ENCODE measurements at regions not wholly inside any gene's neighbourhood (a gene's known extent, or its start where the extent isn't known, plus 50 kb on each side); places are given as distances from the start of the nearest gene placed in this dataset.
"Not testable (repeated sequence)": the region's sequence is repeated elsewhere in the genome, so short reads cannot be mapped to it uniquely, and the experiment has no call there.

GRCh38 chr2:113357071-113357470, 78.3 kb upstream of the PAX8 start:
- Histone ChIP-seq H3K4me3 (no peak overlapping the region), H3K9me3 (no peaks in the 10 kb centered on the region), H3K27me3 (ENCODE audit: low read depth) (no peaks in the 10 kb centered on the region), H3K4me1 (no peaks in the 10 kb centered on the region), H3K36me3 (replicated peaks) (no peaks in the 10 kb centered on the region)
- no peak for DNase-seq (ENCODE audit: low spot score in 2 of 2)
- in situ Hi-C loops (cut with MboI; ENCODE audit: low sequenced_read_pairs) = no loop called here

DNA sequence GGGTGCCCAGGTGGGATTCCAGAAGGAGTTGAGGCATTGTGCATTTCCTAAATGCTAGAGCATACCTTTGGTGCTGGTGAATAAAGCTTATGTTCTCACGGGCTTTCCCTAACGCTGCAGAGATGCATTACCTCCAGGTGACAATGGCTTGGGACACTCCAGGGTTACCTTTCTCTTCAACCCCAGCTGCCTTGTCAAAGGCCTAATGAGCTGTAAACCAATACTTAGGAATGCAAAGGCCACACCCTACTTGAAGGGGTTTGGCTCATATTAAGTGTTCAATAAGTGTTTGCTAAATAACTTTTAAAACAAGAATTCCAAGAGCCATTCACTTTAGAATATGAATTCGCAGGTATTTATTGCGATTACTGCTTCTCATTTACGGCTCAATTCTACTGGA, 77.6 kb upstream of the PAX8 start:
- H3K4me1 ChIP-seq; H3K4me3 ChIP-seq; in situ Hi-C loops (cut with MboI; ENCODE audit: low sequenced_read_pairs); H3K36me3 ChIP-seq (replicated peaks); H3K27me3 ChIP-seq (ENCODE audit: low read depth); DNase-seq (ENCODE audit: low spot score in 2 of 2); H3K9me3 ChIP-seq: not testable (repeated sequence)

DNA sequence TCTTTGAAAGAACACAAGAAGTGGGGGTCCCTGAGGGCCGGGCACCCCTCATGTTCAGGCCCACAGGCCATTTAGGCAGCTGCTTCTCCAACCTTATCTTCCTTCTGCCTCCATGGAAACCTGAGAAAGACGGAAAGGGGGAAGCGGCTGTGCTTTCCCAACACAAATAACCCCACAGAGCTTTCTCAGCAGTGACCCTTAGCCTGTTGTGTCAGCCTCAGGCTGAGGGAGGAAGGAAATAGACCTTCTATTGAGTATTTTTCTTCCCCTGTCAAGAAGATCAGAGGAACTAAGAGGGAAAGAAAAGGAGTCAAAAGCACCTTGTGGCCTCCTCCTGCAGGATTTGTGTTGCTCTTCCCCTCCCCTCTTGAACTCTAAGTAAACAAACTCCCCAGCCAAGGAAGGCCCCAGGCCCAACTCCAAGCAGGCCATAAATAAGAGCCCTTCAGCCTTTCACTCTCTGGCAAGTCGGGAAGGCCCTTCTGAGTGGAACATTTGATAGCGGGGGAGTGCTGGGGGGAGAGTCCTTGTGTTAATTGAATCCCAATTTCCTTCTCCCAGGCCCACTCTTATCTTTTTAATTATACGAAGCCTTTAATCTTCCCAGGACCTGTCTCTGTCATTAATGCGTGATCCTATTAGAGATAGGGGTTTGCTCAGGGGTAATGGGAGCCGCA, 76.8 kb upstream of the PAX8 start:
- H3K27me3 ChIP-seq (ENCODE audit: low read depth); H3K9me3 ChIP-seq; H3K36me3 ChIP-seq (replicated peaks); in situ Hi-C loops (cut with MboI; ENCODE audit: low sequenced_read_pairs); H3K4me1 ChIP-seq; DNase-seq (ENCODE audit: low spot score in 2 of 2); H3K4me3 ChIP-seq: not testable (repeated sequence)

DNA sequence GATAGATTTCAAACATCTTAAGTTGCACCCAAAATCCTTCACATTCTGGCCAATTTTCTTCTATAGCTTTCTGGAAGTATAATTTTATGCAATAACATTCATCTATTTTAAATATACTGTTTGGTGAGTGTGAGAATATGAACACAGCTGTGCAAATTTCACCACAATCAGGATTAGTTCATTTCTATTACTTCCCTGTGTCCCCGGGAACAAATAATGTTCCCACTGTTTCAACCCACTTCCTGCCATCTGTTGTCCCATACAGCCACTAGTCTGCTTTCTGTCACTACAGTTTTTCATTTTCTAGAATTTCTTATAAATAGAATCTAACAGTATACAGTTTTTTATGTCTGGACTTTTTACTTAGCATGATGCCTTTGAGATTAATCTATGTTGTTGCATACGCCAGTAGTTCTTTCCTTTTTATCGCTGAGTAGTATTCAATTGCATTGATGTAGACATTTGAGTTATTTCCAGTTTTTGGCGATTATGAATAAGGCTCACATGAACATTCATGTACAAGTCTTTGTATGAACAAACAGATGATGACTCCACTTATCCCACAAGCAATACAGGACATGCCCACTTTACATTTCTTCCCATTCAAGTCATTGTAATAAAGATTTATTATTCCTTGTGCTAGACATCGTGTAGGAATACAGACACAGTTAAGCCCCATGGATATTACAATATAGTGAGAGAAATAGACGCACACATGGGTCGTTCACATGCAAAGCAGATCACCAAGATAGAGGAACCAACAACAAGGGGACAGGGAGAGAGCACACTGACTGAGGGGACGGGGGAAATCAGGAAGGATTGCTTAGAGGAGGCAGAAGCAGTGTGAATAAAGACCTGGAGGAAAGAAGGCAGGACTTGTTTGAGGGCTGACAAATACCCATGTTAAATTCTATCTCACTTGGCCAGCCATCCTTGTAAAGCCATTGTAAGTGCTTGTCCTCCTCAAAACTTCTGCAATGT, 72.9 kb upstream of the PAX8 start:
- in situ Hi-C loops (cut with MboI; ENCODE audit: low sequenced_read_pairs) = no loop called here
- Histone ChIP-seq H3K27me3 (ENCODE audit: low read depth) (no peaks in the 10 kb centered on the region), H3K4me3 (no peak overlapping the region), H3K36me3 (replicated peaks) (no peaks in the 10 kb centered on the region), H3K9me3 (no peaks in the 10 kb centered on the region), H3K4me1 (no peaks in the 10 kb centered on the region)
- DNase-seq (ENCODE audit: low spot score in 2 of 2) = no peak

DNA sequence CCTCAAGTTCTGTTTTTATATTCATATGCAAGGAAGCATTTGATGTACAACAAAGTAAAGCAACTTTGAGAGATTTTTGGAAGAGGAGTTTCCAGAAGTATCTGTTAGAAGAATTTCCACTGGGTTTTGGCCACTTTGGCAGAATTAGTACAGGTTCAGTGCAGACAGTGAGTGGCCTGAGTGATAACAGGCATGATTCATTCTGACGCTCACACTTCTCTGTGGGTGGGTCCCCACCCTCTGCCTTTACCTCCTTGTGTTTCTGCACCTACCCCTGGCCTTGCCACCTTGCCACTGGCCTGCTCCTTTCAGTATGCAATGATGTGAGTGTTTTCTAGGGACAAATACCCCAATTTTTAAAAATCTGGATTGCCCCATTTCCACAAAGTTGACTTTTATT, 65.1 kb upstream of the PAX8 start:
- DNase-seq (ENCODE audit: low spot score in 2 of 2); H3K9me3 ChIP-seq; H3K36me3 ChIP-seq (replicated peaks); H3K4me1 ChIP-seq; H3K4me3 ChIP-seq; in situ Hi-C loops (cut with MboI; ENCODE audit: low sequenced_read_pairs); H3K27me3 ChIP-seq (ENCODE audit: low read depth): not testable (repeated sequence)

- H3K4me1 ChIP-seq = no peaks in the 10 kb centered on the region
- peaks cover 15% of the 10 kb centered on the region for H3K27me3 ChIP-seq (ENCODE audit: low read depth)
- DNase-seq (ENCODE audit: low spot score in 2 of 2) = no peak
- in situ Hi-C loops (cut with MboI; ENCODE audit: low sequenced_read_pairs) = no loop called here
- no peaks in the 10 kb centered on the region for H3K36me3 ChIP-seq (replicated peaks)
- H3K4me3 ChIP-seq = no peak overlapping the region
- no peaks in the 10 kb centered on the region for H3K9me3 ChIP-seq
Observed at GRCh38 chr2:113342650-113343049, 63.9 kb upstream of the PAX8 start.

- DNase-seq (ENCODE audit: low spot score in 2 of 2); in situ Hi-C loops (cut with MboI; ENCODE audit: low sequenced_read_pairs); H3K4me3 ChIP-seq; H3K9me3 ChIP-seq; H3K4me1 ChIP-seq; H3K36me3 ChIP-seq (replicated peaks): not testable (repeated sequence)
- H3K27me3 ChIP-seq (ENCODE audit: low read depth) = peaks cover 20% of the 10 kb centered on the region
Observed at GRCh38 chr2:113341870-113342253, 63.1 kb upstream of the PAX8 start.

- in situ Hi-C loops (cut with MboI; ENCODE audit: low sequenced_read_pairs) = no loop called here
- Histone ChIP-seq H3K27me3 (ENCODE audit: low read depth) (peaks cover 20% of the 10 kb centered on the region), H3K4me1 (no peaks in the 10 kb centered on the region), H3K4me3 (no peak overlapping the region), H3K9me3 (no peaks in the 10 kb centered on the region), H3K36me3 (replicated peaks) (no peaks in the 10 kb centered on the region)
- no peak for DNase-seq (ENCODE audit: low spot score in 2 of 2)
Observed at GRCh38 chr2:113341191-113341869, 62.6 kb upstream of the PAX8 start.

DNA sequence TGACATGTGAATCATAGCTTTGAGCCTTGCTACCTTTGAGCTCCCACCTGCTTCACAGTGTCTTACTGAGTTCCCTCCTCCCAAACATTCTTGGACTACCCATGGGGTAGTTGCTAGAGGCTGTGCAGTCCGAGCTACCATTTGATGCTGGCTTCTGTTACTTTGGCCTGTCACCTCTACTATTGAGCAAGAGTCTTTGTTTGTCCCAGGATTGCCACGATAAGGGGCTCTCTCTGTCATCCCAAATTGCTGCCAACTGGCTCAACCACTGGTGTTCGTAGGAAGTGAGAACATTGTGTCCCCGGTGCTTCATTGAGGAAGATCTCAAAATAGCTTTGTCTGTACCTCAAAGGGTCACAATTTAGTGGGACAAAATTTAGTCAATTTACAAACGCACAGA, 59.1 kb upstream of the PAX8 start:
- in situ Hi-C loops (cut with MboI; ENCODE audit: low sequenced_read_pairs) = no loop called here
- H3K4me3 ChIP-seq = no peak overlapping the region
- H3K27me3 ChIP-seq (ENCODE audit: low read depth) = peaks cover 22% of the 10 kb centered on the region
- H3K4me1 ChIP-seq = no peaks in the 10 kb centered on the region
- no peaks in the 10 kb centered on the region for H3K36me3 ChIP-seq (replicated peaks)
- no peaks in the 10 kb centered on the region for H3K9me3 ChIP-seq
- DNase-seq (ENCODE audit: low spot score in 2 of 2) = no peak

DNA sequence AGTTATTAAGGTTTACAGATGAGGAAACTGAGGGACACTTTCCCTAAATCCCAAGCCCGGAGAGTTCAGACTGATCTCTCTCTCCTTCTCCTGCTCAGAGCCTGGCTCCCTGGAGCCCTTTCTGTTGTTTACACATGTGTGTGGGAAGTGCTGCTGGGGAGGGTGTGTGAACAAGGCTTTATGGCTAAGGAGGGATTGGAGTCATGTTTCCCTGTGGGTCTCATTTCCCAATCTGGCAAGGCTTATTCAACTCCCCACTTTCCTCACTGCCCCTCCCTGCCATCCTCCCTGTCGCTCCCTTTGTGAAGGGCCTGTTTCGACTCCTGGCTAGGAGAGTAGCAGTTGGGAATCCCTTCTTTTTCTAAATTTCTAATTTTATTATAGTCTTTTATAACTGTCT, 57.3 kb upstream of the PAX8 start:
- DNase-seq (ENCODE audit: low spot score in 2 of 2); H3K4me3 ChIP-seq; in situ Hi-C loops (cut with MboI; ENCODE audit: low sequenced_read_pairs); H3K4me1 ChIP-seq; H3K36me3 ChIP-seq (replicated peaks); H3K9me3 ChIP-seq: not testable (repeated sequence)
- H3K27me3 ChIP-seq (ENCODE audit: low read depth) = peaks cover 22% of the 10 kb centered on the region

GRCh38 chr2:113334147-113334546, 55.4 kb upstream of the PAX8 start:
- H3K27me3 ChIP-seq (ENCODE audit: low read depth) = peaks cover 16% of the 10 kb centered on the region
- H3K4me1 ChIP-seq = no peaks in the 10 kb centered on the region
- H3K9me3 ChIP-seq = no peaks in the 10 kb centered on the region
- in situ Hi-C loops (cut with MboI; ENCODE audit: low sequenced_read_pairs) = no loop called here
- no peak overlapping the region for H3K4me3 ChIP-seq
- no peak for DNase-seq (ENCODE audit: low spot score in 2 of 2)
- H3K36me3 ChIP-seq (replicated peaks) = no peaks in the 10 kb centered on the region

- H3K4me3 ChIP-seq; in situ Hi-C loops (cut with MboI; ENCODE audit: low sequenced_read_pairs); H3K4me1 ChIP-seq; H3K9me3 ChIP-seq; DNase-seq (ENCODE audit: low spot score in 2 of 2); H3K36me3 ChIP-seq (replicated peaks): not testable (repeated sequence)
- H3K27me3 ChIP-seq (ENCODE audit: low read depth) = peaks cover 14% of the 10 kb centered on the region
Observed at GRCh38 chr2:113333735-113334134, 55.0 kb upstream of the PAX8 start.

DNA sequence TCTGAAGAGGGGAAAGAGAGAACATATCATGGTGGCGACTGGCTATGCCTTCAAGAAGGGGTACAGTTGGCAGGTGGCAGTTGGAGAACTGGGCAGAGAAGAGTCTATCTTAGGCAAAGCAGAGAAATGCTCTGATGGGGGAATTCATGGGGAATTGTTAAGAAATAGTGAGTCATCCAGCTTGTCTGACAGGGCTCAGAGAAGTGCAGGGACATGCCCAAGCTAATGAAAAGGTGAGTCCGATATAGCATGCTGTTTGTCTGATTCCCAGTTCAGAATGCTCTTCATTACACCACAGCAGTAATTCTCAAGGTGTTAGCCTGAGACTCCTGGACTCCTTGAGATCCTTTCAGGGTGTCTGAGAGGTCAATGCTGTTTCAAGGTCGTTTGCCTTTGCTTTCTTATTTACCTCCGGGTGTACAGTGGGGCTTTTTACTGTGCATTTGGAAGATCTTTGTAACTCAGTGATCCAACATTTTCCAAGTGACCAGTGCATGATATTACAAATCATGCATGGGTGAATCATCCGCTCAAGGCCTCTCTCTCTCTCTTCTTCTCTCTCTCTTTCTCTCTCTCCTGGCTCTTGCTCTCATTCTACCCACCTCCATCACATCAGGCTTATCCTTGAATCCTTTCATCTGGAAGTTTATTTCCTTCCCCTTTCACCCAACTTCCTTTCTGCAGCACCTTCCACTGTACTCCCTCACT, 51.5 kb upstream of the PAX8 start:
- H3K27me3 ChIP-seq (ENCODE audit: low read depth); DNase-seq (ENCODE audit: low spot score in 2 of 2); H3K4me1 ChIP-seq; H3K9me3 ChIP-seq; H3K4me3 ChIP-seq; in situ Hi-C loops (cut with MboI; ENCODE audit: low sequenced_read_pairs); H3K36me3 ChIP-seq (replicated peaks): not testable (repeated sequence)

Measured in HAP-1 (cell line).